Neural crest cell (in vitro differentiated cells): ENCODE measurements at regions not wholly inside any gene's neighbourhood (a gene's known extent, or its start where the extent isn't known, plus 50 kb on each side); places are given as distances from the start of the nearest gene placed in this dataset.
A peak's percentile ranks its signal among the peaks of the same experiment; 100 is the strongest.

Experiments used
- DNase-seq: peaks from one replicate; pipeline ENCODE4 v3.0.0; 2021; ENCODE audit warnings: low read depth, mixed read lengths, low spot score
- H3K27ac Mint-ChIP-seq: one replicate; pipeline ENCODE4 v1.8.0; 2021; ENCODE audit warnings: mild to moderate bottlenecking, mixed read lengths; ENCODE audit not compliant: unreplicated experiment
- H3K27me3 Mint-ChIP-seq: 2 replicates; pipeline ENCODE4 v1.8.0; 2021; ENCODE audit warnings: low read depth, mild to moderate bottlenecking, mixed read lengths
- H3K36me3 Mint-ChIP-seq: 2 replicates; pipeline ENCODE4 v1.8.0; 2021; ENCODE audit warnings: low read depth, mild to moderate bottlenecking, mixed read lengths
- H3K4me1 Mint-ChIP-seq: 2 replicates; pipeline ENCODE4 v1.8.0; 2021; ENCODE audit warnings: mixed read lengths
- H3K4me3 Mint-ChIP-seq: one replicate; pipeline ENCODE4 v1.8.0; 2021; ENCODE audit warnings: mild to moderate bottlenecking, mixed read lengths
- H3K9me3 Mint-ChIP-seq: 2 replicates; pipeline ENCODE4 v1.8.0; 2021; ENCODE audit warnings: mixed read lengths
- CTCF ChIP-seq: fragments of 200-600 bp; sonication (generic); conservative IDR thresholded peaks from 2 replicates; pipeline ENCODE4 v1.5.0; 2021; ENCODE audit warnings: antibody characterized with exemption, mild to moderate bottlenecking

DNA sequence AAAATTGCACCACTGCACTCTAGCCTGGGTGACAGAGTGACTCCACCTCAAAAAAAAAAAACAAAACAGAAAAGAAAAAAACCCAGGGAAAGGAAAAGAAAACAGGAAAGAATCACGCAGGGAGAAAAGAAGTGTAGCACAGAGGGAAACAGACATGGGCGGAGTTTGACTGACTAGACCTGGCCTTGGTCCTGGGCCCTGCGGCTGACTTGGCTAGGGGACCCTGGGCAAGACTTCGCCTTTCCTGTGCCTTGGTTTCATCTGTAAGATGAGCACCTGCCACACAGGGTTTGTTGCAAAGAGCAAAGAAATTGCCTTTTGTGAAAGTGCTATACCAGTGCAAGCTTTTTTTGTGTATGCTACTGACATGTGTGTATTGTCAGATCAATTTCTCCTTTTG, 71.3 kb upstream of the KCNG1 start:
- Mint-ChIP-seq H3K4me1 (peaks cover 68% of the 10 kb centered on the region), H3K4me3 (no peak overlapping the region), H3K9me3 (no peaks in the 10 kb centered on the region), H3K36me3 (no peaks in the 10 kb centered on the region), H3K27ac (no peak overlapping the region), H3K27me3 (peaks cover 30% of the 10 kb centered on the region)
- DNase-seq, result no peak
- no peak for TF ChIP-seq CTCF

- DNase-seq, result no peak
- no peak overlapping the region for H3K27ac Mint-ChIP-seq
- no peaks in the 10 kb centered on the region for H3K36me3 Mint-ChIP-seq
- TF ChIP-seq CTCF, result no peak
- peaks cover 58% of the 10 kb centered on the region for H3K4me1 Mint-ChIP-seq
- no peak overlapping the region for H3K4me3 Mint-ChIP-seq
- H3K9me3 Mint-ChIP-seq, result no peaks in the 10 kb centered on the region
- peaks cover 30% of the 10 kb centered on the region for H3K27me3 Mint-ChIP-seq
Measured at GRCh38 chr20:51093240-51093763, 70.4 kb upstream of the KCNG1 start.

DNA sequence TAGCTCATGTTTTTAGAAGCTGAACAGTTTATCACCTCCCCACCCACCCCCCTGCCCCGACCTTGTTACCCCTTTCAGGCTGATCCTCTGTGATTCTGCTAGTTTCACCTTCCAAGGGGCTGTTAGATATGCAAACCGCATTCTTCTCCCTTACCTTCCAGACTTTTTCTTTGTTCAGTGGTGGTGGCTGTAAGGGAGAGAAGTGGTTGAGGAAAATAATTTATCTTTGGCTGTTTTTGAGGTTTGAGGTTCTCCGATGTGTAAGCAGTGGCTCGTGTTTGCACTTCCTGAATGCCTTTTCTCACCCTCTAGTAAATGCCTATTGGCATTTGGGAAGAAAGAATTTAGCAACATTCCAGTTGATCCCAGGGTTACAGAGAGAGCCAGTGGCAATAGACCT, 69.4 kb upstream of the KCNG1 start:
- H3K4me3 Mint-ChIP-seq, result peak overlapping the region; percentile 1
- TF ChIP-seq CTCF, result no peak
- peaks cover 57% of the 10 kb centered on the region for H3K4me1 Mint-ChIP-seq
- no peak overlapping the region for H3K27ac Mint-ChIP-seq
- H3K36me3 Mint-ChIP-seq, result no peaks in the 10 kb centered on the region
- H3K27me3 Mint-ChIP-seq, result peaks cover 35% of the 10 kb centered on the region
- no peaks in the 10 kb centered on the region for H3K9me3 Mint-ChIP-seq
- DNase-seq, result no peak

DNA sequence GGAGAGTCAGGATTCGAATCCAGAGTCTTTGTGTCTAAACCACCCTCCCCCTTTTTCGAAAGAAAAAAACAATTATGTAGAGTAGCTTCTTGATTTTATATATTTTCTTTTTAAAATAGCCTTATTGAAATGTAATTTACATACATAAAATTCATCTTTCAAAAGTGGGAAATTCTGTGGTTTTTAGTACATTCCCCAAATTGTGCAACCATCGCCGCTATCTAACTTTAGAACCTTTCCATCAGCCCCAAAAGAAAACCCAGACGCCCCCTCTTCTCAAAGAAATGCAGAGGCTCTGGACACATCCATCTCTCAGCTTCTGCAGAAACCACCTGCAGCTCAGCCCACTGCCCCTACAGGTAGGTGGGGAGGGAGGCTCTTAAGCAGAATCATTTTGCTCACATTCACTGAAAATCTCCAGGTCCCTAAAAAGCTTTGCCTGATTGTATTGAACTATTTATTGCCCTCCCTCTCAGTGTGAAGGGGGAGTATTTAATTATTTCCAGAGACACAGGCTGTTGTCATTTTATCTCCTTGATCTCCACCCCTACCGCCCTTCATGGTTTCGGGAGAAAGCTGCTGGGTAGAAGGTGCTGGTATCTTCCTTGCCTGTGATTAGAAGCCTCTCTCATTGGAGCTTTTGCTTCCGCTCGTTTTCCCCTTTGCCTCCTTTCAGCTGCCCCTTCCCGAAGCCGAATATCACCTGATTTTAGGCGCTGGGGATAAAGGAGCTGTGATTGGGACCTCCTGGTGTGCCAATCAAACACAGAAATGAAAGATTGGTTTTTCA, 68.7 kb upstream of the KCNG1 start:
- Mint-ChIP-seq H3K9me3 (no peaks in the 10 kb centered on the region), H3K4me3 (no peak overlapping the region), H3K36me3 (no peaks in the 10 kb centered on the region), H3K4me1 (peaks cover 53% of the 10 kb centered on the region), H3K27ac (no peak overlapping the region), H3K27me3 (peaks cover 38% of the 10 kb centered on the region)
- TF ChIP-seq CTCF, result no peak
- no peak for DNase-seq

GRCh38 chr20:51089840-51090239, 66.9 kb upstream of the KCNG1 start:
- TF ChIP-seq CTCF, result no peak
- Mint-ChIP-seq H3K4me3 (no peak overlapping the region), H3K36me3 (no peaks in the 10 kb centered on the region), H3K27ac (no peak overlapping the region), H3K4me1 (peaks cover 37% of the 10 kb centered on the region), H3K27me3 (peaks cover 48% of the 10 kb centered on the region), H3K9me3 (no peaks in the 10 kb centered on the region)
- no peak for DNase-seq
